Stimulated activated naive CD8-positive, alpha-beta T cell treated with anti-CD3 and anti-CD28 coated beads, Interleukin-15, amount 100 ng/mL, for 72 hours (primary cell): ENCODE measurements at regions not wholly inside any gene's neighbourhood (a gene's known extent, or its start where the extent isn't known, plus 50 kb on each side); places are given as distances from the start of the nearest gene placed in this dataset.

Source experiments
- ATAC-seq: fragments of 150-1000 bp; cut with Tn5 transposase; 2 replicates; pipeline ENCODE4 v1.10.0; 2021; ENCODE audit warnings: mild to moderate bottlenecking, moderate library complexity
- DNase-seq, 2 donors: peaks; one replicate each; pipeline ENCODE4 v3.0.0; 2021 to 2022
- H3K27ac Mint-ChIP-seq, 2 donors: one replicate each; pipeline ENCODE4 v1.8.0; 2022; ENCODE audit warnings: mild to moderate bottlenecking in 2 of 2, mixed read lengths in 2 of 2, moderate library complexity in 2 of 2
- H3K27me3 Mint-ChIP-seq: one replicate; pipeline ENCODE4 v1.8.0; 2022; ENCODE audit warnings: mixed read lengths
- H3K4me1 Mint-ChIP-seq: one replicate; pipeline ENCODE4 v1.8.0; 2022; ENCODE audit warnings: mild to moderate bottlenecking, mixed read lengths
- H3K4me3 Mint-ChIP-seq, 2 donors: one replicate each; pipeline ENCODE4 v1.8.0; 2022; ENCODE audit warnings: mild to moderate bottlenecking in 2 of 2, mixed read lengths in 2 of 2, moderate library complexity in 1 of 2
- H3K9me3 Mint-ChIP-seq, 2 donors: one replicate each; pipeline ENCODE4 v1.8.0; 2022; ENCODE audit warnings: mixed read lengths in 2 of 2

GRCh38 chr9:117775591-117775990 lies 71.4 kb downstream of the TLR4 start:
- H3K4me3 Mint-ChIP-seq: no peak overlapping the region
- ATAC-seq (no peak), DNase-seq (no peak)
- H3K27me3 Mint-ChIP-seq: peaks cover 37% of the 10 kb centered on the region
- no peaks in the 10 kb centered on the region for H3K9me3 Mint-ChIP-seq
- no peak overlapping the region for H3K27ac Mint-ChIP-seq
- H3K4me1 Mint-ChIP-seq: peaks cover 6% of the 10 kb centered on the region

- H3K27me3 Mint-ChIP-seq: peaks cover 42% of the 10 kb centered on the region
- H3K4me3 Mint-ChIP-seq: no peak overlapping the region
- no peak overlapping the region for H3K27ac Mint-ChIP-seq
- no peaks in the 10 kb centered on the region for H3K9me3 Mint-ChIP-seq
- ATAC-seq: no peak
- H3K4me1 Mint-ChIP-seq: peaks cover 6% of the 10 kb centered on the region
- DNase-seq: no peak
Measured at GRCh38 chr9:117777823-117778222, 73.6 kb downstream of the TLR4 start.

DNA sequence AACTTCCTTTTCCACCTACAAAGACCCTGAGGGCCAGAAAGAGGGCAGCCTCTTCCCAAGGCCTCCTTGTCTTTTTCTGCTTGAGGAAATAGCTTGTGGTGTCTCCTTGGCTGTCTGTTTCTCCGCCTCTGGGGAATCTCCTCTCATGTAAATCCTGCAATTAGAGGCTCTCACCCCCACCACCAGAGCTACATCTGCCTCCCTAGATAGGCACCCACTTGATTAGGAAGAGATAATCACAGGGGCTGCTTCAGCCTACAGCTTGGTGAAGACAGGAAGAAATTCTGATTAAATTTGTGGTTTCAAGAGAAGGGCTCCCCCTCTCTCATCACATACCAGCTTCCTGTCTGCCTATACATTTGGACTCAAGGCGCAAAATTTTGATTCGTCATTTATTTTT lies 75.6 kb downstream of the TLR4 start:
- ATAC-seq (no peak), DNase-seq (no peak)
- Mint-ChIP-seq H3K4me1 (peaks cover 6% of the 10 kb centered on the region), H3K27me3 (peaks cover 23% of the 10 kb centered on the region), H3K27ac (no peak overlapping the region), H3K9me3 (no peaks in the 10 kb centered on the region), H3K4me3 (no peak overlapping the region)

- H3K27ac Mint-ChIP-seq: no peak overlapping the region
- no peaks in the 10 kb centered on the region for H3K9me3 Mint-ChIP-seq
- DNase-seq: peak; percentile 56 to 63
- H3K27me3 Mint-ChIP-seq: peaks cover 22% of the 10 kb centered on the region
- ATAC-seq: peak; percentile 82
- H3K4me3 Mint-ChIP-seq: no peak overlapping the region
- H3K4me1 Mint-ChIP-seq: peaks cover 6% of the 10 kb centered on the region
Measured at GRCh38 chr9:117782931-117783788, 79.0 kb downstream of the TLR4 start.

DNA sequence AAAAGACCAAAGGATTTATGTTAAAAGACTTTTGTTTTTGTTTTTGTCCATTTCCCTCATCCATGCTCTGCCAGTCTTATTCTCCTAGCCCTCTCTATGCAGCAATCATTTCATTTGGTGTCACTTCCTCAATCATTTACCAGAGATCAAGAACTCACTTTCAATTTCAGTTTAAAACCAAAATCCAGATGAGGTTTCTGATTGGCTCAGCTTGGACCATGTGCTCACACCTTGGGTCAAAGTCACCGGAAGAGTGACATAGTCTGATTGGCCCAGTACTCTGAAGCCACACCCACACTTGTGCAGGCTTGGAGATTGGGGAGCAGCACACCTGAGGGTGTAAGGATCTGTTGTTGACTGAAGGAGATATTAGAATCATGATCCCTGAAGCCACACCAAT lies 79.6 kb downstream of the TLR4 start:
- H3K9me3 Mint-ChIP-seq: no peaks in the 10 kb centered on the region
- no peak overlapping the region for H3K27ac Mint-ChIP-seq
- peaks cover 6% of the 10 kb centered on the region for H3K4me1 Mint-ChIP-seq
- ATAC-seq: peak; percentile 78
- H3K27me3 Mint-ChIP-seq: peaks cover 22% of the 10 kb centered on the region
- peak; percentile 7 to 30 for DNase-seq
- no peak overlapping the region for H3K4me3 Mint-ChIP-seq

DNA sequence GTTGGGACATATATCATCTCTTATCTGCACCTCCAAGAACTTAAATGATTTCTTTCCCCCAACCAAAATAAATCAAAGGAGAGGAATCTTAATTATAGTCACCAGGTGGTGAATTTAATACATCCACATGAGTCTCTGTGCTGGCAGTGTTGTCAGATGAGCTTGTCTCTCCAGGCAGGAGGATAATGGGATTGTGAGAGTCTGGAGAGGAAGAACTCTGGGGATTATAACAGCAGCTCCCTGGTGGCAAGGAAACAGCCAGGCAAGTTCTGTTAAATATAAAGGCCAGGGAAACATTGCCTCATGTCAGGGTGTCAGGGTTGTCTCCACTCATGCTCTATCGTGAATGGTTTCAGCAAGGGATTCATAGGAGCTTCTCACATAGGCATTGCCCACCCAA lies 80.8 kb downstream of the TLR4 start:
- H3K4me3 Mint-ChIP-seq: no peak overlapping the region
- DNase-seq (no peak), ATAC-seq (no peak)
- peaks cover 13% of the 10 kb centered on the region for H3K27me3 Mint-ChIP-seq
- no peak overlapping the region for H3K27ac Mint-ChIP-seq
- H3K9me3 Mint-ChIP-seq: no peaks in the 10 kb centered on the region
- H3K4me1 Mint-ChIP-seq: peaks cover under 1% of the 10 kb centered on the region

DNA sequence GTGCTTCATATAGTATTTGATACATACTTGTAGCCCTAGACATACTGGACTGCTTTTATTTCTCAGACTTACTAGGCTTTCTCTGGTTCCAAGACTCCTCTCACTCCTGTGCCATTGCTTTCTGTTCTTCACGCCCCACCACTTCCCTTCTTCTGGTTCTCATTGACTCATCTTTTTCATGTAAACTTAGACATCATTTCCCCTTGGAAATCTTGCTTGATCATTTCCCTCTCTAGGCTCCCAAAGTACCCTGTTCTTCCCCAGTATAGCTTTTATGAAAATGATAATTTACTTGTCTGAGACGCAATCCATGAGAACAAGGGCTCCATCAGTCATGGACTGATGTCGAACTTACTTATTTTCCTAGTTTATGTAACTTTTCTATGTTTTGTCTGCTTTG lies 83.5 kb downstream of the TLR4 start:
- no peak for DNase-seq
- Mint-ChIP-seq H3K9me3 (no peaks in the 10 kb centered on the region), H3K4me1 (no peaks in the 10 kb centered on the region), H3K27ac (no peak overlapping the region), H3K27me3 (no peaks in the 10 kb centered on the region), H3K4me3 (no peak overlapping the region)
- ATAC-seq: no peak

- ATAC-seq: no peak
- Mint-ChIP-seq H3K4me3 (no peak overlapping the region), H3K27ac (no peak overlapping the region), H3K9me3 (no peaks in the 10 kb centered on the region), H3K27me3 (peaks cover 11% of the 10 kb centered on the region), H3K4me1 (no peaks in the 10 kb centered on the region)
- DNase-seq: no peak
Measured at GRCh38 chr9:117795271-117795670, 91.1 kb downstream of the TLR4 start.

- peaks cover 0 to 4% of the 10 kb centered on the region in 2 donors for H3K9me3 Mint-ChIP-seq
- ATAC-seq: no peak
- no peak overlapping the region for H3K4me3 Mint-ChIP-seq
- no peak overlapping the region for H3K27ac Mint-ChIP-seq
- no peaks in the 10 kb centered on the region for H3K4me1 Mint-ChIP-seq
- peaks cover 18% of the 10 kb centered on the region for H3K27me3 Mint-ChIP-seq
- no peak for DNase-seq
Measured at GRCh38 chr9:117796681-117797080, 92.5 kb downstream of the TLR4 start.

DNA sequence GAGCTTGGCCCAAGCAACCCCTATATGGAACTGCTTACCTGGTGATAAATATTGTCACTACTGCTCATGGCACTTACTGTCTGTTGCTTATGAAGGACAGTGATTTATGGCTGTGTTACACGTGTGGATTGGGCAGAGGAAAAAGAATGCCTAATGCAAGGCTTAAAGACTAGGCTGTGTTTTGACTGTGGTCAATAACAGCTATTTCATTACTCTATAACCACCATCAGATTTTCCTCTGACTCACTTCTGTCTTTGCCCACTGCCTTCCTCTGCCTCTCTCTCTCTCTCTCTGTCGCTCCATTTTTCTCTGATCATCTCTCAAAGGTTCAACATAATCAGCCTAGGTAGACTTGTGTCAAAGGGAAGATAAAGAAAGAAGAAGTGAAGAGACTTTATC lies 96.2 kb downstream of the TLR4 start:
- Mint-ChIP-seq H3K9me3 (peaks cover 0 to 4% of the 10 kb centered on the region in 2 donors), H3K4me3 (no peak overlapping the region), H3K4me1 (no peaks in the 10 kb centered on the region), H3K27me3 (peaks cover 28% of the 10 kb centered on the region), H3K27ac (no peak overlapping the region)
- no peak for DNase-seq
- peak; percentile 55 for ATAC-seq

GRCh38 chr9:117809751-117810150 lies 105.5 kb downstream of the TLR4 start:
- Mint-ChIP-seq H3K4me3 (no peak overlapping the region), H3K27ac (no peak overlapping the region), H3K9me3 (peaks cover 0 to 15% of the 10 kb centered on the region in 2 donors)

DNA sequence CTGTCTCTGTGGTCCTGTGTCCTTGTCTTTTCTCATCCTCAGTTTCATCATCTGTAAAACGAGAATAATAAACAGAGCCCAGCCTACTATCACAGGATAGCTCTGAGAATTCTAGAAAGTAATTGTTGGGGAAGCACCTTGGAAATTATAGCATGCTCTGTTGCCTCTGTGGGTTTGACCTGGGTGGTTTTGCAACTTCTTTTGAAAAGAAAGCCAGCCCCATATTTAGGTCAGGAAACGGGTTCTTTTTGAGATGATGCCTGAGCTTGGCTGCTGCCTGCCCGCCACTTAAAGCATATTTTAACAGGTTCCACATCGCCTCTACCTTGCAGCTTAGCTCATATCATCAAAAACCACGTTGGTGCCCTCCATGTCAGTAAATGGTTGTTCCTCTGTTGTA lies 111.1 kb downstream of the TLR4 start:
- no peak overlapping the region for H3K27ac Mint-ChIP-seq
- H3K27me3 Mint-ChIP-seq: peaks cover 34% of the 10 kb centered on the region
- ATAC-seq (peak; percentile 68), DNase-seq (no peak)
- H3K4me3 Mint-ChIP-seq: peak overlapping the region in 1 of 2 donors; percentile 0
- no peaks in the 10 kb centered on the region for H3K9me3 Mint-ChIP-seq
- peaks cover 17% of the 10 kb centered on the region for H3K4me1 Mint-ChIP-seq

More at GRCh38 chr9:117809751-117810150, 105.5 kb downstream of the TLR4 start:
- DNase-seq (no peak), ATAC-seq (no peak)
- Mint-ChIP-seq H3K4me1 (peaks cover 4% of the 10 kb centered on the region), H3K27me3 (peaks cover 36% of the 10 kb centered on the region)

GRCh38 chr9:117815948-117816347 lies 111.7 kb downstream of the TLR4 start:
- DNase-seq (no peak), ATAC-seq (no peak)
- no peak overlapping the region for H3K27ac Mint-ChIP-seq
- H3K9me3 Mint-ChIP-seq: no peaks in the 10 kb centered on the region
- peak overlapping the region; percentile 0 to 3 for H3K4me3 Mint-ChIP-seq
- peaks cover 35% of the 10 kb centered on the region for H3K27me3 Mint-ChIP-seq
- peaks cover 17% of the 10 kb centered on the region for H3K4me1 Mint-ChIP-seq

DNA sequence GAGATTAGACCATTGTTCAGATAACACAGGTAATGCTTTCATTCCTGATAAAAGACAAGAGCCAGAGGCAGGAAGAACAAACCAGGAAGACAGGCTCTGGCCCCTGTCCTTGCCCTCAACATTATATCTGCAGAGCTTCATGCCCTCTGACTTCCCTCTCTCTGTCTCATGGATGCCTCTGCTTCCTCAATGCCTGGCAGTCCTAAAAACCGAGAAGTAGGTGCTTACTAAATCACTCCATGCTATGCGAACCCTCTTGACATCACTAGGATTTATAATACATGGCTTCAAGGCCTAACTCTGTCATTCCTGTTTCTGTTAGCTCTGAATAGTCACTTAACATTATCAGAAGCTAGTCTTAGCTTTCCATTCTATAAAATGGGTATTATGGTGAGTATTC lies 117.8 kb downstream of the TLR4 start:
- no peak for DNase-seq
- H3K4me3 Mint-ChIP-seq: no peak overlapping the region
- H3K27me3 Mint-ChIP-seq: peaks cover 65% of the 10 kb centered on the region
- no peak overlapping the region for H3K27ac Mint-ChIP-seq
- peaks cover 0 to 5% of the 10 kb centered on the region in 2 donors for H3K9me3 Mint-ChIP-seq
- H3K4me1 Mint-ChIP-seq: peaks cover 23% of the 10 kb centered on the region
- no peak for ATAC-seq

GRCh38 chr9:117823576-117823975 lies 119.4 kb downstream of the TLR4 start:
- Mint-ChIP-seq H3K27ac (no peak overlapping the region), H3K27me3 (peaks cover 68% of the 10 kb centered on the region), H3K4me1 (peaks cover 23% of the 10 kb centered on the region), H3K9me3 (peaks cover 0 to 5% of the 10 kb centered on the region in 2 donors), H3K4me3 (no peak overlapping the region)
- DNase-seq (no peak), ATAC-seq (no peak)

DNA sequence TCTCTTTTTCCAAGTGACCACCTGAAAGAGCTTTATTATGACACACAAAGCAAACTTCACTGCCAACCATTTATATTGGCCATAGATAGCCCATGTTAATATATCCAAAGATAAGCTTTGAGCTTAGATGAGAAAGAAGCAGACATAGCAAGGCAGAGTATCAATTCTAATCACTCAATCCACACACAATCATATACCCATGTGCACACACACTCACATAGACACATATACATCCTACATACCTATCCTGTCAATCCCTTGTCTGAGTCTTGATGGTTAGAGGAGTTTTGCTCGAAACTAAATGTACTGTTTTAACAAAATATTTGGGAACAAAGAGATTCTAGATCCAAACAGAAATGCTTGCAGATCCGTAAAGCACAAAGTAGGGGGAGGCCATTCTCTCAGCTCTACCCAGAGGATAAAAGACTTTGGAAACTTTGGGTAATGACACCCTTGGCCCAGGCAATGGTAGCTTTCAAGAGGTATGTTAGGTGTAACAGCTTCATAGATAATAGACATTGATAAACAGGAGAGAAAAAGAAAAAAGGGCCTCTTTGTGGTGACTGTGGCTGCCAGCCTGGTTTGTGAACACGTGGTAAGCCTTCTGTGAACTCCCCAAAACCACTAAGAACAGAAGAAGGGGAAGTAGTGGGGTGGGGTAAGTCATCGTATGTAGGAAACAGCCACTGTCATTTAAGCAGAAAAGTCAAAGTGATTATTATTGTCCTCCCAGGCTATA lies 121.6 kb downstream of the TLR4 start:
- Mint-ChIP-seq H3K9me3 (peaks cover 0 to 5% of the 10 kb centered on the region in 2 donors), H3K27ac (peak overlapping the region in 1 of 2 donors; percentile 81), H3K4me3 (peak overlapping the region in 1 of 2 donors; percentile 49), H3K27me3 (peaks cover 76% of the 10 kb centered on the region), H3K4me1 (peaks cover 23% of the 10 kb centered on the region)
- DNase-seq (peak; percentile 43 to 59), ATAC-seq (peak; percentile 95)
